Suprapubic skin (tissue), 4 donors: ENCODE measurements at regions not wholly inside any gene's neighbourhood (a gene's known extent, or its start where the extent isn't known, plus 50 kb on each side); places are given as distances from the start of the nearest gene placed in this dataset.
"Not testable (repeated sequence)": the region's sequence is repeated elsewhere in the genome, so short reads cannot be mapped to it uniquely, and the experiment has no call there.

Source experiments
- DNase-seq, 2 donors: peaks; one replicate each; pipeline ENCODE4 v3.0.0-alpha.2; 2019; ENCODE audit warnings: low spot score in 2 of 2
- H3K27ac ChIP-seq: fragments of 200-600 bp; sonication (generic); one replicate; pipeline ENCODE4 v1.5.1; 2019
- H3K27me3 ChIP-seq: fragments of 200-600 bp; sonication (generic); one replicate; pipeline ENCODE4 v1.5.1; 2019
- H3K36me3 ChIP-seq: fragments of 200-600 bp; sonication (generic); one replicate; pipeline ENCODE4 v1.5.1; 2019
- H3K4me1 ChIP-seq: fragments of 200-600 bp; sonication (generic); one replicate; pipeline ENCODE4 v1.5.1; 2019
- H3K4me3 ChIP-seq: fragments of 200-600 bp; sonication (generic); one replicate; pipeline ENCODE4 v1.5.1; 2019; ENCODE audit warnings: mild to moderate bottlenecking
- H3K9me3 ChIP-seq: fragments of 200-600 bp; sonication (generic); one replicate; pipeline ENCODE4 v1.5.1; 2019
- EP300 ChIP-seq: sonication (generic); formaldehyde crosslinking; IDR thresholded peaks from one replicate; pipeline ENCODE4 v1.6.1; 2017; ENCODE audit warnings: antibody characterized with exemption
- POLR2A ChIP-seq, 2 donors: fragments of 450-650 bp; IDR thresholded peaks; one replicate each; pipeline ENCODE4 v1.6.1; 2017; ENCODE audit warnings: antibody characterized with exemption in 2 of 2, mild to moderate bottlenecking in 2 of 2, moderate library complexity in 2 of 2
- POLR2AphosphoS5 ChIP-seq, 3 donors: sonication (generic); formaldehyde crosslinking; IDR thresholded peaks; one replicate each; pipeline ENCODE4 v1.6.1; 2017; ENCODE audit warnings: antibody characterized with exemption in 3 of 3
- WGBS: methylation state at CpG from one replicate; pipeline ENCODE4 v1.1.5; 2018; 5-methylcytosine and 5-hydroxymethylcytosine counted together
- TF ChIP-seq, protein P1 (sequence below), 2 donors: fragments of 200-600 bp in 1 of 2; fragments of 450-650 bp in 1 of 2; sonication (generic) in 1 of 2; IDR thresholded peaks; one replicate each; pipeline ENCODE4 v1.5.1; 2016 to 2019; ENCODE audit warnings: antibody characterized with exemption in 2 of 2, mild to moderate bottlenecking in 1 of 2, moderate library complexity in 1 of 2

DNA sequence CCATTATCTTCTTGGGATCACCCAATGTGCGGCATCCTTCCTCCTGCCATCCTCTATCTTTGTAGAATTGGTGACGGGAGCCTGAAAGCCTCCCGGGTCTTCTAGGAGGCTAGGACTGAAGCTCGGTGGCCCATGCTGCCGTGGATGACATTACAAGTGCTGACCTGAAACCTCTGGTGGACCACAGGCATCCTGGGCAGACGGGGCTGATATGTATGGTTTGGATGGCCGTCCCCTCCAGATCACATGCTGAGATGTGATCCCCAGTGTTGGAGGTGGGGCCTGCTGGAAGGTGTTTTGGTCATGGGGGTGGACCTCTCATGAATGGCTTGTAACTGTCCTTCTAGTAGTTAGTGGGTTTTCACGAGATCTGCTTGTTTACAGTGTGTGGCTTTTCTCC is 1525.8 kb downstream of the BRD1 start:
- 90% methylated on average over 8 of the region's 8 CpGs for WGBS
- TF ChIP-seq EP300, result no peak
- TF ChIP-seq POLR2AphosphoS5 (IDR thresholded peaks at IDR 0.05), result no peak
- no peak overlapping the region for H3K27ac ChIP-seq
- H3K9me3 ChIP-seq, result no peaks in the 10 kb centered on the region
- no peaks in the 10 kb centered on the region for H3K36me3 ChIP-seq
- no peak for DNase-seq
- H3K27me3 ChIP-seq, result peaks cover 16% of the 10 kb centered on the region
- no peak overlapping the region for H3K4me3 ChIP-seq
- peaks cover 4% of the 10 kb centered on the region for H3K4me1 ChIP-seq

DNA sequence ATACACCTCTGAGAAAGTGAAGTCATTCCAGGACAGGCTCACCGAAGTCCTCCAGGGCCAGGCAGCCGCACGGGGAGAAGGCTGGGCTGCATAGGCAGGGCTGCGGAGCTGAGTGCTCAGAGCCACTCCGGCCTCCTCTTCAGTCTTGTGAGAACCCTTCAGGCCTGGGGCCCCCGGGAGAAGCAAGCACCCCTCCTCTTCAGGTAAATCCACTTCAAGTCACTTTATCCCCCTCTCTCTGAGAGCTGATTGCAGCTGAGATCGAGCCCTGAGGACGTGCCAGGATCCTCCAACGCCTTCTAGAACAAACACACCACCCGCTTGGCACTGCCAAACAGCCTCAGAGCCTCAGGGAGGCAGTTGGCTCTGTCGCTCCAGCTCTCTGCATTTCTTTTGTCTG is 1526.3 kb downstream of the BRD1 start:
- no peak overlapping the region for H3K27ac ChIP-seq
- no peaks in the 10 kb centered on the region for H3K9me3 ChIP-seq
- no peak for DNase-seq
- no peaks in the 10 kb centered on the region for H3K36me3 ChIP-seq
- peaks cover 16% of the 10 kb centered on the region for H3K27me3 ChIP-seq
- WGBS, result 51% methylated on average over 11 of the region's 11 CpGs
- TF ChIP-seq POLR2A (IDR thresholded peaks at IDR 0.05), result no peak
- TF ChIP-seq, protein P1, sequence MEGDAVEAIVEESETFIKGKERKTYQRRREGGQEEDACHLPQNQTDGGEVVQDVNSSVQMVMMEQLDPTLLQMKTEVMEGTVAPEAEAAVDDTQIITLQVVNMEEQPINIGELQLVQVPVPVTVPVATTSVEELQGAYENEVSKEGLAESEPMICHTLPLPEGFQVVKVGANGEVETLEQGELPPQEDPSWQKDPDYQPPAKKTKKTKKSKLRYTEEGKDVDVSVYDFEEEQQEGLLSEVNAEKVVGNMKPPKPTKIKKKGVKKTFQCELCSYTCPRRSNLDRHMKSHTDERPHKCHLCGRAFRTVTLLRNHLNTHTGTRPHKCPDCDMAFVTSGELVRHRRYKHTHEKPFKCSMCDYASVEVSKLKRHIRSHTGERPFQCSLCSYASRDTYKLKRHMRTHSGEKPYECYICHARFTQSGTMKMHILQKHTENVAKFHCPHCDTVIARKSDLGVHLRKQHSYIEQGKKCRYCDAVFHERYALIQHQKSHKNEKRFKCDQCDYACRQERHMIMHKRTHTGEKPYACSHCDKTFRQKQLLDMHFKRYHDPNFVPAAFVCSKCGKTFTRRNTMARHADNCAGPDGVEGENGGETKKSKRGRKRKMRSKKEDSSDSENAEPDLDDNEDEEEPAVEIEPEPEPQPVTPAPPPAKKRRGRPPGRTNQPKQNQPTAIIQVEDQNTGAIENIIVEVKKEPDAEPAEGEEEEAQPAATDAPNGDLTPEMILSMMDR (IDR thresholded peaks at IDR 0.05), result no peak
- TF ChIP-seq POLR2AphosphoS5 (IDR thresholded peaks at IDR 0.05), result no peak
- TF ChIP-seq EP300, result no peak
- H3K4me3 ChIP-seq, result no peak overlapping the region
- H3K4me1 ChIP-seq, result peaks cover 4% of the 10 kb centered on the region

DNA sequence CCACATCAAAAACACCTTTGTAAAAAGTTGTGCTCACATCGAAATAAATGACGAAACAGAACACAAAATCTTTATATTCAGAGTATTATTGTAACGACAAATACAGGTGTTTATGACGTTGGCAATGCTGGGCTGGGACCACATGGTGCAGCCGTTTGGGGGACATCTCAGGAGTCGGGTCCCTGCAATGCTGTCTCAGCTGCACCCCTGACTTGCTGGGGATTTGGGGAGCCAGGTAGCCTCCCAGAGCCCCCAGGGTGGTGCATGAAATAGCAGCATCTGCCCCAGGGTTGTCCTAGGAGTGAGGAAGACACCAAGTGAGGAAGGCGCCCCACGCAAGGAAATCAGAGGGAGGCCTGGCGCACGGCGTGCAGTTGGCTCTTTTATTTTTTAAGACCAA is 1526.8 kb downstream of the BRD1 start:
- H3K36me3 ChIP-seq, result no peaks in the 10 kb centered on the region
- peaks cover 16% of the 10 kb centered on the region for H3K27me3 ChIP-seq
- no peak overlapping the region for H3K4me3 ChIP-seq
- WGBS, result 92% methylated on average over 11 of the region's 11 CpGs
- no peak overlapping the region for H3K27ac ChIP-seq
- TF ChIP-seq, protein P1 (IDR thresholded peaks at IDR 0.05), result no peak
- TF ChIP-seq EP300 (no peak), POLR2AphosphoS5 (IDR thresholded peaks at IDR 0.05) (no peak), POLR2A (IDR thresholded peaks at IDR 0.05) (no peak)
- DNase-seq, result no peak
- H3K9me3 ChIP-seq, result no peaks in the 10 kb centered on the region
- peaks cover 4% of the 10 kb centered on the region for H3K4me1 ChIP-seq

DNA sequence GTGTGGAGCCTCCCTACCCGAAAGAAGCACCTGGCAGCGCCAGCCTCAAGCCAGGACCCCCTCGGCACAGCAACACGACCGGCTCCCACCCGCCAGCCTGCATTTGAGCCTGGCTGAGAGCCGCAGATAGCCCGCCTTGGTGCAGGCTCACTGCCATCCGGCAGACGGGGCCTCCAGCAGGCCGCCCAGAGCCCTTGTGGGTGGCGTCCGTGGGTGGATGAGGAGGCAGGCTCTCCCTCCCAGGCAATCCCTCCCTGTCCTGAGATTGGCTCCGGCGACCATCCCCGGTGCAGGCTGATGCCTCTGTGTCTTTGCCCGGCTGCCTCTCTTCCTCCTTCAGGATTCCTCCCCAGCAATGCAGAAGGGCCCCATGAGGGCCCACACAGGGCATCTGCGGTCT is 1527.9 kb downstream of the BRD1 start:
- 92% methylated on average over 6 of the region's 18 CpGs for WGBS
- TF ChIP-seq, protein P1 (IDR thresholded peaks at IDR 0.05), result no peak
- TF ChIP-seq EP300 (no peak), POLR2AphosphoS5 (IDR thresholded peaks at IDR 0.05) (no peak), POLR2A (IDR thresholded peaks at IDR 0.05) (no peak)
- H3K36me3 ChIP-seq, result no peaks in the 10 kb centered on the region
- H3K9me3 ChIP-seq, result no peaks in the 10 kb centered on the region
- no peak overlapping the region for H3K4me3 ChIP-seq
- H3K27ac ChIP-seq, result no peak overlapping the region
- H3K4me1 ChIP-seq, result peaks cover 4% of the 10 kb centered on the region
- DNase-seq, result no peak
- H3K27me3 ChIP-seq, result peaks cover 11% of the 10 kb centered on the region

DNA sequence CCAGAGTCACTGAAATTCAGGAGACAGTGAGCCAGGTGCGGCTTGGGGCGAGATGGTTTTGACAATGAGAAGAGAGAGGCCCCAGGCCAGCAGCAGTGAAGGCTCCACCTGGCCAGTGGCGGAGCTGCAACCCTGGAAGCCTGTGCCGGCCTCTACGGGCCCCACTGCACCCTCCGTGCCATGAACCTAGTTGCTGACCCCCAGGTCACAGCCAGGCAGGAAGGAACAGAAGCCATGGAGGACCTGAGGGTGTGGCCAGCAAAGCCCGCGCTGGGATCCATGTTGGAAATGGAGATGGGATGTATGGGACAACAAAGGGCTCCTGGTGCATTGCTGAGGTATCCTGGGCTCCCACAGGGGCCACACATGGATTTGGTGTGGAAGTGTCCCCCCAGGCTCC is 1528.5 kb downstream of the BRD1 start:
- 78% methylated on average over 8 of the region's 8 CpGs for WGBS
- no peak overlapping the region for H3K4me3 ChIP-seq
- H3K27ac ChIP-seq, result no peak overlapping the region
- H3K9me3 ChIP-seq, result no peaks in the 10 kb centered on the region
- DNase-seq, result no peak
- H3K27me3 ChIP-seq, result peaks cover 7% of the 10 kb centered on the region
- peaks cover 4% of the 10 kb centered on the region for H3K4me1 ChIP-seq
- no peaks in the 10 kb centered on the region for H3K36me3 ChIP-seq
- TF ChIP-seq EP300, result no peak
- TF ChIP-seq, protein P1 (IDR thresholded peaks at IDR 0.05), result no peak
- TF ChIP-seq POLR2AphosphoS5 (IDR thresholded peaks at IDR 0.05), result no peak
- TF ChIP-seq POLR2A (IDR thresholded peaks at IDR 0.05), result no peak

DNA sequence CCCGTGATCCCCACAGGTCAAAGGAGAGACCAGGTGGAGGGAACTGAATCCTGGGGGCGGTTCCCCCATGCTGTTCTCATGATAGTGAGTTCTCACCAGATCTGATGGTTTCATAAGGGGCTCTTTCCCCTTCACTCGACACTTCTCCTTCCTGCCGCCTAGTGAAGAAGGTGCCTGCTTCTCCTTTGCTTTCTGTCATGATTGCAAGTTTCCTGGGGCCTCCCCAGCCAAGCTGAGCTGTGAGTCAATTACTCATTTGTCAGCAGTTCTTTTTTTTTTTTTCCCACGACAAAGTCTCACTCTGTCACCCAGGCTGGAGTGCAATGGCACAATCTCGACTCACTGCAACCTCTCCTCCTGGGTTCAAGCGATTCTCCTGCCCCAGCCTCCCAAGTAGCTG is 1530.4 kb downstream of the BRD1 start:
- no peak for DNase-seq
- Histone ChIP-seq H3K4me3 (no peak overlapping the region), H3K27ac (no peak overlapping the region), H3K36me3 (no peaks in the 10 kb centered on the region), H3K27me3 (peaks cover 7% of the 10 kb centered on the region), H3K9me3 (no peaks in the 10 kb centered on the region), H3K4me1 (peaks cover 4% of the 10 kb centered on the region)
- TF ChIP-seq POLR2AphosphoS5 (IDR thresholded peaks at IDR 0.05) (no peak), POLR2A (IDR thresholded peaks at IDR 0.05) (no peak), EP300 (no peak)
- TF ChIP-seq, protein P1 (IDR thresholded peaks at IDR 0.05), result no peak
- 70% methylated on average over 7 of the region's 7 CpGs for WGBS

DNA sequence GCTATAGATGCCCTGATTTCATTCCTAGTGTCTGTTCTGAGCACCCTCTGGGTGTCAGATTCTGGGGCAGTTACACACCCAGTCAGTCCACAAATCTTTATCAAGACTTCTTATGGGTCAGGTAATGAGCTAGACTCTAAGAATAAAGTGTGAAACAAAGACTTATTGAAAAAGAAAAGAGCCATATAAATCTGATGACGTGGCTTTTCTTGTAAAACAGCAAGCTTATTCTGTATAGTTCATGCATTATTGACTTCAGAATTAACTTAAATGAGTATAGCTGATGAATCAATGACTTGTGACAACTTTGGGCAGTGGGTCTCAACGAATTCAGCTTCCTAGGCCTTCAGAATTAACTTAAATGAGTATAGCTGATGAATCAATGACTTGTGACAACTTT is 1527.5 kb downstream of the TBC1D22A start:
- 64% methylated on average over 2 of the region's 2 CpGs for whole genome bisulfite sequencing

More for the DNA sequence above, 1527.5 kb downstream of the TBC1D22A start:
- not testable (repeated sequence) for DNase-seq, H3K4me1 ChIP-seq, H3K27ac ChIP-seq, H3K4me3 ChIP-seq, H3K27me3 ChIP-seq, H3K36me3 ChIP-seq, H3K9me3 ChIP-seq
